ENCODE measurements at regions not wholly inside any gene's neighbourhood (a gene's known extent, or its start where the extent isn't known, plus 50 kb on each side); places are given as distances from the start of the nearest gene placed in this dataset.

DNA sequence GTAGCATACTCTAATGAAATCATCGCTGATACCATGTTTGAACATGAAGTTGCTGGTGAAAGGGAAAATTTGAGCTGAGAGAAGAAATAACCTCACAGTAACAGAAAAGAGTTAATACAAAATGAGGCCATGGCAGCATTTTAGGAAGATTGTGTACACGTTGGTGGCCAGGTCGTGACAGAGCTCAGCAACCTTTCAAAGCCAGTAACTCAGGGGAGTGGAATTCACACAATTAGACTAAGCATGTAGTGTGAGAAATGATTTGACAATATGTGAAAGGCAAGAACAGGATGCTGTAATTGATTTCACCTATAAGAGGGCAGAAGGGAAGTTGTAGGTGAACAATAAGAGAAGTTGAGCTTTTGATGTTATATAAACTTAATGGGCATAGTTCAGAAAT, 246.3 kb downstream of the OGFRL1 start:
- no peak for TF ChIP-seq EZH2 (IDR thresholded peaks at IDR 0.05; ENCODE audit: borderline replicate concordance, low read depth, low read length, severe bottlenecking)
- TF ChIP-seq POLR2AphosphoS5 (IDR thresholded peaks at IDR 0.05; ENCODE audit: insufficient read depth, low read depth, low read length) = no peak
- no peak for TF ChIP-seq GATA2 (IDR thresholded peaks at IDR 0.05; ENCODE audit: insufficient read depth, insufficient read length, low read depth, low read length)
- TF ChIP-seq JUN (IDR thresholded peaks at IDR 0.05; ENCODE audit: borderline replicate concordance, insufficient read depth, insufficient read length, low read depth) = no peak
- TF ChIP-seq, protein P1, sequence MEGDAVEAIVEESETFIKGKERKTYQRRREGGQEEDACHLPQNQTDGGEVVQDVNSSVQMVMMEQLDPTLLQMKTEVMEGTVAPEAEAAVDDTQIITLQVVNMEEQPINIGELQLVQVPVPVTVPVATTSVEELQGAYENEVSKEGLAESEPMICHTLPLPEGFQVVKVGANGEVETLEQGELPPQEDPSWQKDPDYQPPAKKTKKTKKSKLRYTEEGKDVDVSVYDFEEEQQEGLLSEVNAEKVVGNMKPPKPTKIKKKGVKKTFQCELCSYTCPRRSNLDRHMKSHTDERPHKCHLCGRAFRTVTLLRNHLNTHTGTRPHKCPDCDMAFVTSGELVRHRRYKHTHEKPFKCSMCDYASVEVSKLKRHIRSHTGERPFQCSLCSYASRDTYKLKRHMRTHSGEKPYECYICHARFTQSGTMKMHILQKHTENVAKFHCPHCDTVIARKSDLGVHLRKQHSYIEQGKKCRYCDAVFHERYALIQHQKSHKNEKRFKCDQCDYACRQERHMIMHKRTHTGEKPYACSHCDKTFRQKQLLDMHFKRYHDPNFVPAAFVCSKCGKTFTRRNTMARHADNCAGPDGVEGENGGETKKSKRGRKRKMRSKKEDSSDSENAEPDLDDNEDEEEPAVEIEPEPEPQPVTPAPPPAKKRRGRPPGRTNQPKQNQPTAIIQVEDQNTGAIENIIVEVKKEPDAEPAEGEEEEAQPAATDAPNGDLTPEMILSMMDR (IDR thresholded peaks at IDR 0.05; ENCODE audit: extremely low read depth in 1 of 2, insufficient read depth in 1 of 2, low read depth in 1 of 2, low read length in 2 of 2) = no peak
- TF ChIP-seq, protein P2, sequence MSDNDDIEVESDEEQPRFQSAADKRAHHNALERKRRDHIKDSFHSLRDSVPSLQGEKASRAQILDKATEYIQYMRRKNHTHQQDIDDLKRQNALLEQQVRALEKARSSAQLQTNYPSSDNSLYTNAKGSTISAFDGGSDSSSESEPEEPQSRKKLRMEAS (IDR thresholded peaks at IDR 0.05; ENCODE audit: insufficient read depth, insufficient read length) = no peak
- no peak for TF ChIP-seq MYC (IDR thresholded peaks at IDR 0.05; ENCODE audit: low read depth, low read length)
- no peak for TF ChIP-seq FOS (IDR thresholded peaks at IDR 0.05; ENCODE audit: borderline replicate concordance, insufficient read depth, low read length)
- TF ChIP-seq POLR2A (IDR thresholded peaks at IDR 0.05; ENCODE audit: low read depth, low read length) = no peak
- DNase-seq (ENCODE audit: low read depth, low spot score) (no peak), FAIRE-seq (no peak)
- H3K4me3 ChIP-seq (replicated peaks in 1 of 3; ENCODE audit: insufficient read depth in 1 of 3, low read depth in 1 of 3, low read length in 3 of 3) = no peak overlapping the region
- intact Hi-C loops (cut with micrococcal nuclease) = no loop called here
- dilution Hi-C loops (cut with MboI; ENCODE audit: extremely low pct_ligation_motif_present, low sequenced_read_pairs) = no loop called here
- POLR2A ChIA-PET = no interaction called here
- H3K9me3 ChIP-seq (replicated peaks; ENCODE audit: control insufficient read depth, insufficient read depth, low read length) = no peaks in the 10 kb centered on the region
- no peaks in the 10 kb centered on the region for H3K79me2 ChIP-seq (ENCODE audit: control insufficient read depth, insufficient read depth, low read length)
- H3K9me1 ChIP-seq (replicated peaks; ENCODE audit: control insufficient read depth, extremely low read depth, insufficient read depth, low read length) = no peaks in the 10 kb centered on the region
- H3K4me2 ChIP-seq (ENCODE audit: insufficient read depth, low read length) = no peak overlapping the region
- no peak overlapping the region for H2AFZ ChIP-seq (ENCODE audit: low read depth, low read length)
- no peak overlapping the region for H3K9ac ChIP-seq (replicated peaks; ENCODE audit: extremely low read depth, insufficient read depth, low read length)
- CTCF ChIA-PET = interaction anchor here (0.9 to 3.2 kb wide), 6 partner anchors 8 to 554 kb away, joined by 3 to 13 read pairs (median 6); no protein-coding TSS in a partner anchor
- H3K27ac ChIP-seq (ENCODE audit: insufficient read depth, low read depth, low read length) = no peak overlapping the region
- H3K27me3 ChIP-seq (ENCODE audit: control insufficient read depth in 2 of 2, insufficient read depth in 2 of 2, low read length in 2 of 2) = peaks cover 11 to 15% of the 10 kb centered on the region in 2 experiments
- no peaks in the 10 kb centered on the region for H3K36me3 ChIP-seq (ENCODE audit: control insufficient read depth in 2 of 2, extremely low read depth in 1 of 2, insufficient read depth in 2 of 2, low read length in 2 of 2)
- H3K4me1 ChIP-seq (ENCODE audit: control insufficient read depth, extremely low read depth, insufficient read depth, low read length) = no peaks in the 10 kb centered on the region
- BruUV-seq (replicated peaks) = no TSS peak
- no peaks in the 10 kb centered on the region for H4K20me1 ChIP-seq (replicated peaks; ENCODE audit: control insufficient read depth, extremely low read depth, insufficient read depth, low read length)
